RPMI8226 (cell line): ENCODE measurements at regions not wholly inside any gene's neighbourhood (a gene's known extent, or its start where the extent isn't known, plus 50 kb on each side); places are given as distances from the start of the nearest gene placed in this dataset.
"Not testable (repeated sequence)": the region's sequence is repeated elsewhere in the genome, so short reads cannot be mapped to it uniquely, and the experiment has no call there.

Source experiments
- DNase-seq: peaks from one replicate; pipeline ENCODE4 v3.0.0-alpha.2; 2015

DNA sequence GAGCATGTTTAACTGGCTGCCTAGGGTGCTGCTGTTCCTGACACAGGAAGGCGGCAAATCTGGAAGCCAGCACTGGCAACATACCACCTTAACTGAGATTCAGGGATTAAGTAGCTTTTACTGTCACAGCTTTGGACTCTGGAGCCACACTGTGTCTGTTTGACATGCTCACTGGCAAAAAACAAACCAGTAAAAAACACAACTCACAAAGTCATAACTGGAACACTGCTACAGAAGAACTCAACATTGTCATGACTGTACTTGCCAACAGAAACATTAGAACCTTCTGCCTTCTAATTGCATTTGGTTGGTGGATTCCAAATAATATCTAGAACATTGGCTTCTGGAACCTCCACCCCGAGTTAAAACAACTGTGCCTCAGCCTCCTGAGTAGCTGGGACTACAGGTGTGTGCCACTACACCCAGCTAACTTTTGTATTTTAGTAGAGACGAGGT lies 117.6 kb downstream of the TTC6 start:
- no peak for DNase-seq

DNA sequence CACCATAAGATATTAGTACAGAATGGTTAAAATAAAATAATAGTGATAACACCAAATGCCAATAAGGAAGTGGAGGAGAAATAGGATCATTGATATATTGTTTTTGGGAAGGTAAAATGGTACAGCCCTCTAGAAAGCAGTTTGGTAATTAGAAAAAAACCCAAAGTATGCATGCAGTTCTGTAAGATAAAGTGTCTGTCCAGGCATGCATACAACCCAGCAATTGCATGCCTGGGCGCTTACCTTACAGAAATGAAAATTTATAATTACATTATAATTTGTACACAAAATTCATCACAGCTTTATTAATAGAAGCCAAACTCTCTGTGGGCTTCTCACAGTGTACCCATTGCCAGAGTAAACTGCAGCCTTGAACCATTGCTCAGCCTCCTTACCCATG lies 124.7 kb downstream of the TTC6 start:
- no peak for DNase-seq

DNA sequence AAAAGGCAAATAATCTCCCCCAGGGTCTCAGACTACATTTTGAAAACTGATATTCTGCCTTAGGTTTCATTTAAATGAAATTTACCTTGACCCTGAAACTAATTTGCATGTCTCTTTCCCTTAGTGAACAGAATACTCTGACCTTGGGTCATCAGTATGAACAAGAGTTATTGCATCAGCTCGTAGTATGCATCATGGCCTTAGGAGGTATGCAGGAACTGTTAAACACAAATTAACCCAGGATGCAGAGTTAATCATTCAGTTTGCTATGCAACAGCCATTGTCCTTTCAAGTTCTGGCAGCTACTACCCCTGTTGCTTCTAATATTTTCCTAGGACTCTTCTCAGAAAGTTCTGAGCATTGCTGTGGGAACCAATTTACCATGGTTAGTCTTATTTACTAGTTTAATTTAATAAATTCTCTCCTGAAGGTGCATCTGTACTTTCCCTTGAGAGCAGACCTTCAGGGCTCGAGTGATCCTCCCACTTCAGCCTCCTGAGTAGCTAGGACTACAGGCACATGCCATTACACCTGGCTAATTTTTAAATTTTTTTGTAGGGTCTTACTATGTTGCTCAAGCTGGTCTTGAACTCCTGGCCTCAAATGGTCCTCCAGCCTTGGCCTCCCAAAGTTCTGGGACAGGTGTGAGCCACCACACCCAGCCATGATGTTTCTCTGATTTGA lies 126.7 kb downstream of the TTC6 start:
- DNase-seq, result no peak

DNA sequence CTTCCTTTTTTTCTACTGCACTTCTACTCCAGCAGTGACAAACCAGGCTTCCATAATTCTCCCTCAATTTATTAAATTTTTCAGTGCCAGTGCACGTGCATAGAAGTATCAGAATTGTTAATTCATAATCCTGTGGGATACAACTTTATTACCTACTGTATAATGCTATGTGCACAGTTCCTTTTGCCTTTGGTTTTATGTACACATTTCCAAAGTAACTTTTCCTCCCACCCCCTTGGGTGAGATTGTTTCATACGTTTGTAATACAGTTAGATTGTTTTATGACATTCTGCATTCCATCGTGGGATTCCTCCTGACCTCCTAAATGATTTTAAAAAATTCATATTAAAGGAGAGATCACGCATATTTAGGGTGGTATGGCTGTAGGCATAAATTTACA lies 128.1 kb downstream of the TTC6 start:
- no peak for DNase-seq

DNA sequence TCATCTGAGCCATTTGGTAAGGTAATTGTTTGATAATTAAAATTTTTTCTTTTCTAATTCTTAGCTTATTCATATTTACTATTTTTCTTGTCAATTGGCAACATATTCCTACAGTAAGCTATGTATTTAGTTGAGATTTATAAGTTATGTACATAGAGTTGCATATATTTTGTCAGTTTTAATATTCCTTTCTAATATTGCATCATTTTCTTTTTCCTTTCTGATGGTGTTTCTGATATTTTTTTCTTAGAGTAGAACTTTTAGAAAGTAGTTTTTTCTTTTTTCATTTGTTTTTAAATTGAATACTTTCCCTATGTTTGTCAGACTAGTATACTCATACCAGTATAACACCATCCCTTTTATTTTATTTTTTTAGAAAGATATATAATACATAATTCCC lies 131.3 kb downstream of the TTC6 start:
- DNase-seq, result no peak

DNA sequence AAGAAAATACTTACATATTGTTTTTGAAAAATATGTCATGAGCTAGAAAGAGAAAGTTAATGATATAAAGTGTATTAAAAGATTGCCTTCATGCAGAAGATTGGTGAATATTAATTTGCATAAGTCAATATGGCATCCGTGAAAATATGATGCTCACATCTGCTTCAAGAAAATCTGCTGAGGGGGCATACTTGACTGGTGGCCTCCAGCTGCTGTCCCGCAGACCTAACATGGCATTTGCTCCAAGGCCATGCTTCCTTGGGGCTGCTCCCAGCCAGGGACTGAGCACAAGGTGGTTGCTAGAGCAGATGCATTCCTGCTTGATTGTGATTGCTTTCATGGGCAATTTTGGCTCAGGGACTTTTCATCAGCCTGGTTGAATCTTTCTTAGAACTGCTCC lies 133.8 kb downstream of the TTC6 start:
- DNase-seq, result no peak

DNA sequence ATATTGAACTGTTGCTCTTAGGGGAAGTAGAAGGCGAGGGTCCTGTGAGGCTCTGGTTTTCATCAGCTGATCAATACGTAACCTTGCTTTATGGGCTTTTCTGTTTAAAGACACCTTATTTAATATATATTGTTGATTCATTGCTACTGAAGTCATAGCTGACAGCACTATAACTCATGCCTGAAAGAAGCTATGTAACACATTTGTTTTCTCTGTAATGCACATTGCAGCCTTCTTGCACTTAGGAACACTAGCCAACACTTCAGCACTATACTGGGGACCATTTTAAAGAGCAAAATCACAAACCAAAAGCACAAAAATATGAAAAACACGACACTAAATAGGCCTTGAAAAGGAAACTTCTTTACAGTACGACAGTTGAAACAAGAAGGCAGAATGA lies 135.7 kb downstream of the TTC6 start:
- no peak for DNase-seq

DNA sequence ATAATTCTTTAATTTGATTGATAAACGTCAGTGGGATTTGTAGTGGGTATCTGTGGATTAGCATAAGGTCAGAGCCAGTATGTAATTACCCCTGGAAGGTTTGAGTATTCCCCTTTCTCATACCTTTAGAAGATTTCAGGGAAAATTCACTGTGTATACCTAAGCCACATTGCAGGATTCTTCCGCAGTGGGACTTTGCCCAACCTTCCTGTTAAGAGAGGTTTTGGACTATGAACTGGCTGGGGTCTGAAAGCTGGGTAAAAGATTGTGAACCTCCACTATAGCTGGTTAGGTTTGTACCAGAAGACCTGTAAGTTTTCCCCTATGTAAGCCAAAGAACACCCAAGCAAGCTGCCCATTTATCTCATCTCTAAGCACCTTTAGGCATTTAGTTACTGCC lies 150.2 kb downstream of the TTC6 start:
- DNase-seq, result no peak

DNA sequence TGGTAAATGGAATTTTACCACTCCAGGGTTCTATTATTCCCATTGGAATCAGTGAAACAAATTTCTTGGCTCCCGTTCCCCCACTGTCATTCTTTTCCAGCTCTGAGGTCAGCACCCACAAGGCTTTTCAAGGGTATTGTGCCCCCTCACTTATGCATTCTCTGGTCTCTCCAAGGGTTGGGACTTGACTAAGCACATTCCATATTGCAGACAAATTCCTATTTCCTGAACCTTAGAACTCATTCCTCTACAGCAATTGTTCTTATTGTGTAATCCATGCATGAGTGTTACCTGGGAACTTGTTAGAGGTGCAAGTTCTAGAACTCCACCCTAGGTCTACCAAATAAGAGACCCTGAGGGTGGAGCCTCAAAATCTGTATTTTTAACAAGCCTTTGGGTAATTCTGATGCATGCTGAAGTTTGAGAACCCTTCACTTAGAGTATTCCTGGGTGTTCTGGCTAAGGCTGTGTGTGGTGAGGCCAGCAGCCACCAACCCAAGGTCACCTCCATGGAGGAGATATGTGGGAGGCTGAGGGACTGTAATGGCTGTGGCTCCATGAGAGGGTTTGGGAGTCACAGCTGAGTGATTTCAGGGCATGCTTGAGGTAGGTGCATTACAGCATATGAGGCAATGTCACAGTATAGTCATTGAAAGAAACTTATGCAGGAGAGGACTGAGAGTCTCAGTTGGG lies 150.9 kb downstream of the TTC6 start:
- DNase-seq, result no peak

DNA sequence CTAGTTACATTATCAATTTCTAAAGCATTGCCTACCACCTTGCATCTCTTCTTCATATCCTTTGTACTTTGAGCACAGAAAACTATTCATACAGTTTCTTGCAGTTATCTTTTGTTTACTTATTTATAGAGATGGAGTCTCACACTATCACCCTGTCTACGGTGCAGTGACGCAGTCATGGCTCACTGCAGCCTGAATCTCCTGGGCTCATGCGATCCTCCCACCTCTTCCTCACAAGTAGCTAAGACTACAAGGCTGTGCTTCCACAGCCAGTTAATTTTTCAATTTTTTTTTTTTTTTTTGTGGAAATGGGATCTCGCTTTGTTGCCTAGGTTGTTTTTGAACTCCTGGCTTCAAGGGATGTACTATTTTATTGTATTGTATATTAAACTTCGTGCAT lies 158.0 kb downstream of the TTC6 start:
- DNase-seq, result no peak

DNA sequence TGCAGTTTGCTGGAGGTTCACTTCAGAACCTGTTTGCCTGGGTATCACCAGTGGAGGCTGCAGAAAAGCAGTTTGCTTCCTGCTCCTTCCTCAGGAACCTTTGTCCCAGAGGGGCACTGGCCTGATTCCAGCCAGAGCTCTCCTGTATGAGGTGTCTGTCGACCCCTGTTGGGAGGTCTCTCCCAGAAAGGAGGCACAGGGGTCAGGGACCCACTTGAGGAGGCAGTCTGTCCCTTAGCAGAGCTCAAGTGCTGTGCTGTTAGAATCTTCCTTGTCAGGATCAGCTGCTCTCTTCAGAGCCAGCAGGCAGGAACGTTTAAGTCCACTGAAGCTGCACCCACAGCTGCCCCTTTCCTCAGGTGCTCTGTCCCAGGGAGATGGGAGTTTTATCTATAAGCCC lies 164.8 kb downstream of the TTC6 start:
- DNase-seq, result not testable (repeated sequence)

DNA sequence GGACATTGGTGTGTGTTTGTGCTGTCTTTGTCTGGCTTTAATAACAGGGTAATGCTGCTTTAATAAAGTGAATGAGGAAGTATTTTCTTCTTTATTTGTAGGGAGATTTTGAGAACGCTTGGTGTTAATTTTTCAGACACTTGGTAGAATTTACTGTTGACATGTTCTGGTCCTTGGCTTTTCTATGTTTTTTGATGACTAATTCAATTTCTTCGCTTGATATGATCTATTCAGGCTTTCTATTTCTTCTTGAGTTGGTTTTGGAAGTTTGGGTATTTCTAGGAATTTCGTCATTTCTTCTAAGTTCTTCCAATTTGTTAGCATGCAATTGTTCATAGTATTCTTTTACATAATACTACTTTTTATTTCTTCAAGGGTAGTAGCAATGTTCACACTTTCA lies 167.8 kb downstream of the TTC6 start:
- no peak for DNase-seq

DNA sequence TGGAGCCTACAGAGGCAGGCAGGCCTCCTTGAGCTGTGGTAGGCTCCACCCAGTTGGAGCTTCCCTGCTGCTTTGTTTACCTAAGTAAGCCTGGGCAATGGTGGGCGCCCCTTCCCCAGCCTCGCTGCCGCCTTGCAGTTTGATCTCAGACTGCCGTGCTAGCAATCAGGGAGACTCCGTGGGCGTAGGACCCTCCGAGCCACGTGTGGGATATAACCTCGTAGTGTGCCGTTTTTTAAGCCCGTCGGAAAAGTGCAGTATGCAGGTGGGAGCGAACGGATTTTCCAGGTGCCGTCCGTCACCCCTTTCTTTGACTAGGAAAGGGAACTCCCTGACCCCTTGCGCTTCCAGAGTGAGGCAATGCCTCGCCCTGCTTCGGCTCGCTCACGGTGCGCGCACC lies 176.9 kb downstream of the TTC6 start:
- DNase-seq, result not testable (repeated sequence)

DNA sequence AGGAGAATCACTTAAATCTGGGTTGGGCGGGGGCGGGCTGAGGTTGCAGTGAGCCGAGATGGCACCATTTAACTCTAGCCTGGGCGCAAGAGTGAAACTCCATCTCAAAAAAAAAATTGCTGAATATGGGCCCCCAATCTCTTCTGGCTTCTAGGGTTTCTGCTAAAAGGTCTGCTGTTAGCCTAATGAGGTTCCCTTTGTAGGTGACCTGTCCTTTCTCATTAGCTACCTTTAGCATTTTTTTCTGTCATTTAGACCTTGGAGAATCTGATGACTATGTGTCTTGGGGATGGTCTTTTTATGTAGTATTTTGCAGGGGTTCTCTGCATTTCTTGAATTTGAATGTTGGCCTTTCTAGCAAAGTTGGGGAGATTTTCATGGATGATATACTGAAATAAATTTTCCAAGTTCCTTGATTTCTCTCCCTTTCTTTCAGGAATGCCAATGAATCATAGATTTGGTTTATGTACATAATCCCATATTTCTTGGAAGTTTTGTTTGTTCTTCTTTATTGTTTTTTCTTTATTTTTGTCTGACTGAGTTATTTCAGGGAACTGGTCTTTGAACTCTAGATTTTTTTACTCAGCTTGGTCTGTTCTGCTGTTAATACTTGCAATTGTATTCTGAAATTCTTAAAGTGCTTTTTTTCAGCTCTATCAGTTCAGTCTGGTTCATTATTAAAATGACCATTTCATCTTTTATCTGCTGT lies 181.5 kb downstream of the TTC6 start:
- DNase-seq, result no peak

DNA sequence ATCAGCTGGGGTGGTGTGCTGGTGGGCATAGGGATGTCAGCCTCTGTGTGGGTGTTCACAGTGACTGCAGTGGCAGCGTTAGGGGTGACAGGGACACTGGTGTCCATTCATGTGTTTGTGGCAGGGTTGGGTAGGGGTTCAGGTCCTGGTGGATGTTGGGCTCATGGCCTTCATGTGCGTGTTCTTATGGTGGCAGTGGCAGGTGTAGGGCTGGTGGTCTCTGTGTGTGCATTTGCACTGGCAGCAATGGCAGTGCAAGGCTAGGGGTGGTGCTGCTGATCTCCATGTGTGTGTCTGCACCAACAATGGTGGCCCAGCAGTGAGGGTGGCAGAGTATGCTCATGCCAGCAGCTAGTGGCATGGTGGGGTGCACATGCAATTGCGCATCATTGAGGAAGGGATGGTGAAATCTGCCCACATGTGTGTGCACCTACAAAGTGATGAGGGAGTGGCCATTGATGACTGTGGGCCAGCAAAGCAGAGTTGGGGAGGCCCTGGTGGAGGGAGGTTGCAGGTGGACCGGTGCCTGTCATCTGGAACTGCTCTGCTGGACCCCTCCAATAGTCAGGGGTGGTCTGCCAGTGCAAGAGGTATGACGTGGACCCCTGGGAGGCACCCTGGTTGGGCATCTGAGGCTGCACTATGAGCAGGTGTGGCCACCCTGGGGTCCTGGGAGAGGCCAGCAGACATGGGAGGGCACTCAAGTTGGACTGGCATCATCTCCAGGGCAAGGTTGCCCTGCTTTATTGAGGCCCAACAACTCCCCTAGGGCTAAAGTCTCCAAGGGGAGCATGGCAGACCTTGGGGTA lies 182.9 kb downstream of the TTC6 start:
- no peak for DNase-seq

DNA sequence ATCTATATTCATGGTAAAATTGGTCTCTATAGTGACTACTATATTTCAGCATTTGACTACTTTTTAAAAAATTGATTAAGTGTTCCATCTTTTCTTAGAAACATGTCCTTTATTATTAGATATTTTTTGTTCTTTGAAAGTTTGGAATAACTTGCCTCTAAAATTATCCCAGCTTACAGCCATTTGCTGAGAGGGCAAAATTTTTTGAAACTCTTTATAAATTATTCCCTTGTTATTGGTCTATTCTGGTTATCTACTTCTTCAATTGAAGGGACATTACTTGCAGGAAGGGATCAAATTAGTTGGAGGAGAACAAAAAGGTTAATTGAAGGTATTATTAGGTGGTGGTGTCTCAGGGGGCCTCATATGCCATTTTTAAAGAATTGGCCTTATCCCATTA lies 184.1 kb downstream of the TTC6 start:
- DNase-seq, result no peak

DNA sequence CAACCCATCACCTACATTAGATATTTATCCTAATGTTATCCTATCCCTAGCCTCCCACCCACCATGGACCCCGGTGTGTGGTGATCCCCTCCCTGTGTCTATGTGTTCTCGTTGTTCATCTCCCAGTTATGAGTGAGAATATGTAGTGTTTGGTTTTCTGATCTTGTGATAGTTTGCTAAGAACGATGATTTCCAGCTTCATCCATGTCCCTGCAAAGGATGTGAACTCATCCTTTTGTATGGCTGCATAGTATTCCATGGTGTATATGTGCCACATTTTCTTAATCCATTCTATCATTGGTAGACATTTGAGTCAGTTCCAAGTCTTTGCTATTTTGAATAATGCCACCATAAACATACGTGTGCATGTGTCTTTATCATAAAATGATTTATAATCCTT lies 185.3 kb downstream of the TTC6 start:
- DNase-seq, result not testable (repeated sequence)

DNA sequence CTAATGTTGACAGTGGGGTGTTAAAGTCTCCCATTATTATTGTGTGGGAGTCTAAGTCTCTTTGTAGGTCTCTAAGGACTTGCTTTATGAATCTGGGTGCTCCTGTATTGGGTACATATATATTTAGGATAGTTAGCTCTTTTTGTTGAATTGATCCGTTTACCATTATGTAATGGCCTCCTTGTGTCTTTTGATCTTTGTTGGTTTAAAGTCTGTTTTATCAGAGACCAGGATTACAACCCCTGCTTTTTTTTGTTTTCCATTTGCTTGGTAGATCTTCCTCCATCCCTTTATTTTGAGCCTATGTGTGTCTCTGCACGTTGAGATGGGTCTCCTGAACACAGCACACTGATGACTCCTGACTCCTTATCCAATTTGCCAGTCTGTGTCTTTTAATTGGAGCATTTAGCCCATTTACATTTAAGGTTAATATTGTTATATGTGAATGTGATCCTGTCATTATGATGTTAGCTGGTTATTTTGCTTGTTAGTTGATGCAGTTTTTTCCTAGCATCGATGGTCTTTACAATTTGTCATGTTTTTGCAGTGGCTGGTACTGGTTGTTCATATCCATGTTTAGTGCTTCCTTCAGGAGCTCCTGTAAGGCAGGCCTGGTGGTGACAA lies 188.9 kb downstream of the TTC6 start:
- not testable (repeated sequence) for DNase-seq

DNA sequence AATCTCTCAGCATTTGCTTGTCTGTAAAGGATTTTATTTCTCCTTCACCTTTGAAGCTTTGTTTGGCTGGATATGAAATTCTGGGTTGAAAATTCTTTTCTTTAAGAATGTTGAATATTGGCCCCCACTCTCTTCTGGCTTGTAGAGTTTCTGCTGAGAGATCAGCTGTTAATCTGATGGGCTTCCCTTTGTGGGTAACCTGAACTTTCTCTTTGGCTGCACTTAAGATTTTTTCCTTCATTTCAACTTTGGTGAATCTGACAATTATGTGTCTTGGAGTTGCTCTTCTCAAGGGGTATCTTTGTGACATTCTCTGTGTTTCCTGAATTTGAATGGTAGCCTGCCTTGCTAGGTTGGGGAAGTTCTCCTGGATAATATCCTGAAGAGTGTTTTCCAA lies 189.4 kb downstream of the TTC6 start:
- DNase-seq, result not testable (repeated sequence)

DNA sequence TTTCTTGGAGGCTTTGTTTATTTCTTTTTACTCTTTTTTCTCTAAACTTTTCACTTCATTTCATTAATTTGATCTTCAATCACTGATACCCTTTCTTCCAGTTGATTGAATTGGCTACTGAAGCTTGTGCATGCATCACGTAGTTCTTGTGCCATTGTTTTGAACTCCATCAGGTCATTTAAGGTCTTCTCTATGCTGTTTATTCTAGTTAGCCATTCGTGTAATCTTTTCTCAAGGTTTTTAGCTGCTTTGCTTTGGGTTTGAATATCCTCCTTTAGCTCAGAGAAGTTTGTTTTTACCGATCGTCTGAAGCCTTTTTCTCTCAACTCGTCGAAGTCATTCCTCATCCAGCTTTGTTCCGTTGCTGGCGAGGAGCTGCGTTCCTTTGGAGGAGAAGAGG lies 189.9 kb downstream of the TTC6 start:
- not testable (repeated sequence) for DNase-seq

DNA sequence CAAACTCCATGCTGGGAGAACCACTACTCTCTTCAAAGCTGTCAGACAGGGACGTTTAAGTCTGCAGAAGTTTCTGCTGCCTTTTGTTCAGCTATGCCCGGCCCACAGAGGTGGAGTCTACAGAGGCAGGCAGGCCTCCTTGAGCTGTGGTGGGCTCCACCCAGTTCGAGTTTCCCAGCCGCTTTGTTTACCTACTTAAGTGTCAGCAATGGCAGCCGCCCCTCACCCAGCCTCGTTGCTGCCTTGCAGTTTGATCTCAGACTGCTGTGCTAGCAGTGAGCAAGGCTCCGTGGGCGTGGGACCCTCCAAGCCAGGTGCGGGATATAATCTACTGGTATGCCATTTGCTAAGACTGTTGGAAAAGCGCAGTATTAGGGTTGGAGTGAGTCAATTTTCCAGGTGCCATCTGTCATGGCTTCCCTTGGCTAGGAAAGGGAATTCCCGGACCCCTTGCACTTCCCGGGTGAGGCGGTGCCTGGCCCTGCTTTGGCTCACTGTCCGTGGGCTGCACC lies 190.7 kb downstream of the TTC6 start:
- DNase-seq, result not testable (repeated sequence)

DNA sequence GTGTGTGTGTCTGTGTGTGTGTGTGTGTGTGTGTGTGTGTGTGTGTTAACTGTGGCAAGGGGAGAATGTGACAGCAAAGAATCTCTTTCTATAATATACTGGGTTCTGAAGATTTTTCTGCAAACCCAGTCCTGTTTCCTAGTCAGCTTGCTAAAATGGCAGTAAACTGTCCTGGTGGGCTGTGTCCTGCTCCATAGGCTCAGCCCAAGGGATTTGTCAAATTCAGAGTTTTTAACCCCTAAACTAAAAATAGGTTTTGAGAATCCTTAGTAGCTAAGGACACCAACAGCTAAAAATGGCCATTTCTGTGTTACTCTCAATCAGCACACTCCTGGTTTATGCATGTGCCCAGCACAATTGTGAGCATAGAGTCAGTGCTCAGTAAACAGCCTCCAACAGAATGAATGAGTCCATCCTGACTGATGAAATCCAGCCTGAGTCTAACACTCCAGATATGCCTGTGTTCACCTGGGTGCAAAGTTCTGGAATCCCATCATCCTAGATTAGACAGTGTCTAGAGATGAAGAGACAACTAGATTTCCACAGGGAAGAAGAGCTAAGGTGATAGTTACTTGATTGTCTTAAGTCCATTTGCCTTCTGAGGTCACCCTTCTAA lies 192.6 kb downstream of the TTC6 start:
- no peak for DNase-seq
